Non-pigmented ciliary epithelial cell (primary cell): ENCODE measurements at regions not wholly inside any gene's neighbourhood (a gene's known extent, or its start where the extent isn't known, plus 50 kb on each side); places are given as distances from the start of the nearest gene placed in this dataset.
"Not testable (repeated sequence)": the region's sequence is repeated elsewhere in the genome, so short reads cannot be mapped to it uniquely, and the experiment has no call there.

Experiments
- DNase-seq: peaks from one replicate; pipeline ENCODE4 v3.0.0-alpha.2; 2010; ENCODE audit warnings: low read depth

GRCh38 chr1:81217058-81217457 is 583.7 kb upstream of the ADGRL2 start:
- DNase-seq = no peak

DNA sequence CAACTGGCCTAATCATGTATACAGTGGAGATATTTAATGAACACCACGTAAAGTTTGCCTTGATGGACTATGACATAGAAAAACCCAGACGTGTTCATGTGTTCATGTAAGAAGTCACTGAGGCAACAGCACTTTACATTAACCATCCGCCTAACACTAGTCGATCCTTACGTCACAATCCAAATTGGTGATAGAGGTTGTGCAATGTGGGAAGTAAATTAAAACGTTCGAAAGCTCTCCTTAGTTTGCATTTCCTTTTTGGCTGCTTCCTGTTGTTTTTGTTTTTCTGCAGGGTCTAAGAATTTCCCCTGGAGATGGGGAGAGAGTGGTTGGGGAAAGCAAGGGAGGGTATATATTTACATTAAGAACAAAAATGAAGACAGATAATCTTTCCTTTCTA is 587.5 kb upstream of the ADGRL2 start:
- DNase-seq = no peak

- DNase-seq = no peak
These were observed 591.3 kb upstream of the ADGRL2 start for GRCh38 chr1:81209461-81209860.

DNA sequence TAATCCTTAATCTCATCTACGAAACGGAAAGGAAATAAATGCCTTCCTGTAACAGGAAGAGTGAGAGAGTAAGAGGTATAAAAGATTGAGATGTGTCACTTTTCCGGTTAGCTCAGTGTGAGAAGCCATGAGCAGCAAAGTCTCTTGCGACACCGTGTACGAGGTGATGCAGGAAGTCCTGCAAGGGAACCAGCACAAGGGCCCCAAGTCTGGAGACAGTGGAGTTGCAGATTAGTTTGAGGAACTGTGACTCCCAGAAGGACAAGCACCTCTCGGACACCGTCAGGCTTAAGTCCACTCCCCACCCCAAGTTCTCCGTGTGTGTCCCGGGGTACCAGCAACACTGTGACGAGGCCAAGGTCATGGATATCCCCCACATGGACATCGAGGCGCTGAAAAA is 592.3 kb upstream of the ADGRL2 start:
- DNase-seq = no peak

- no peak for DNase-seq
These were observed 594.8 kb upstream of the ADGRL2 start for GRCh38 chr1:81205956-81206355.

GRCh38 chr1:81201779-81202178 is 599.0 kb upstream of the ADGRL2 start:
- DNase-seq = no peak

DNA sequence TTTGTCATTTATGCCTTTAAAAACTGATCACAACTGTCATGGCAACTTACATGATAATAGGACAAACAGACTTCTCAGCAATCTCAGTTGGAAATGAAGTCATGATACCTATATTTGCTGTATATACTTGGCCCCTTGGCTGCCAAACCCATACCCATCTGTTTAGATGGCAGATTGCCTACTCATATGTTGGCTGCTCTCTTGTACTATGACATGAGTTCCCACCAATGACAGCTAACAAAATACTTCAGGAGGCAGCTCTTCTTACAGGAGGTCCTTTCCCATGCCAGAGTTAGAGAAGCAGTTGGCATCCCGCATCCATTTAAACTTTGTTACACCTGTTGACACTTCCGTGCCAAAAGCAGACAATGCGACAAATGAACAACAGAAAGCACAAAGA is 603.1 kb upstream of the ADGRL2 start:
- no peak for DNase-seq

DNA sequence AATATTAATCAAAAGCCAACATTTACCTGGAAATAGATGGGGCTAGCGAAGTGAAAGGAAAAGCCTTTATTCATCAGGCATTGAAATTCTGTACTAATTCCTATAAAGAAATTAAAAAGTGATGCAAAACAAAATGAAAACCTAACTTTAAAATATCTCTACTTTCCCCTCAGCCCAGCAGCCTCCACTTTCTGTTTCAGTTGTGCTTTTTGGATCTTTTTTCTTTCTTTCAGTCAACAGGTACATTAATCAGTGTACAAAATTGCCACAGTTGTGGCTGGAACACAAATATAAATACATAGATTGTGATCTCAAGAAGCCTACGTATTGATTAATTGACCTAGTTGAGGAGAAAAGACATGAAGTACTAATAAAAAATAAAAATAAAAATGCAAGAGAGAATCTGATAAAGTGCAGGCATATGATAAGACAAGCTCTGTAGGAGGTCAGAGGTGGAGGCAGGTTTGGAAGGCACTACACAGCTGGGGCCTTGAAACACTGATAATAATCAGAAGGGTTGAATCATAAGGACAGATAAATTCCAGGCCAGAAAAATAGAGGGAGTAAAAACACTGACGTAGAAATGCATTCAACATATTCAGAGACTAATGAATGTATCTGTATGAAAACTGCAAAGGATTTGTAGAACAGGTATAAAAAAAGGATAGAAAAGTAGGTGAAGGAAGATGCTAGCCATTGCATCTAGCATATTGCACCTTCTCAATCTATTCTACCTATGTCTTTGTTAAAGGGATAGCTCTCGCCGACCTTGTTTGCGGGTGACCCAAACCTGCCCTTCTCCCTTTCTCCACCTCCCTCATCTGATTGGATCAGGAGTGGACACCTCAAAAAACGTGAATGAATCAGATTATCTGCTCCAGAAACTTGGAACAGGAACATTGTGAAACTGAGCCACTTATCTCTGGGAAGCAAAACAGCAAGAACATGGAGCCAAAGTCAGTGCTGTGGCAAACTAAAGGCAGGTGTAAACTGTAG is 607.8 kb upstream of the ADGRL2 start:
- no peak for DNase-seq

DNA sequence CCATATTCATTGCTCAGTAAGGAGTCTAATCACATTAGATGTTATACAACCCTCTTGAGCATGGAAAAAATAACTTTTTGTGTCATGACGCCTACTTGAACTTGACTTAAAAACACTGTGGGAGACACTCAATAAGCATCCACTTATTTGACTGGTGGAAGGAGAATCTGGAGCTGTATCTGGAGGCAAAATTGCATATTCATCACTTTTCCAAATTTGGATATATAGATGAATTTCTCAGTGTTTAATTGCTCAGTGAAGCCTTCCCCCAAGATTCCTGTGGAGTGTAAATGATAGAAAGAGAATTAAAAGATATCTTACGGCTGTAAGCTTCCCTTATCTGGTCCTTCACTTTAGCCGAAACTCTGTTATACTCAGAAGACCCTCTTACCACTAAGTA is 610.7 kb upstream of the ADGRL2 start:
- DNase-seq = no peak

DNA sequence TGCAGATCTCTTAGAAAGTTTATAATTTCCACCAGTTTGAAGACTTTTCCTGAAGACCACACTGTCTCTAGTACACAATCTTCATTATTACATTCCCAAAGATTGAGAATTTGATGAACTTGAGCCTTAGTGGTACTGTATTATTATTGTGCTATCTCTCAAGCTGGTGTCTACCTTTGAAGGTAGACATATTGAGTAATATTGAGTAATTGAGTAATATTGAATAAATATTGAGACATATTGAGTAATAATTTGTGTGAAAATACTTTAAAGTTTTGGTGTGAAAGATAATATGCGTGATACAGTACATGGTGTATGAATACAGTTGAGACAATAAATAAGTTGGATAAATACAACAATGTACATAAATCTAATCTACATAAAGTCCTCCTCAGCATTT is 613.1 kb upstream of the ADGRL2 start:
- DNase-seq = no peak

- no peak for DNase-seq
These were observed 614.5 kb upstream of the ADGRL2 start for GRCh38 chr1:81186261-81186660.

DNA sequence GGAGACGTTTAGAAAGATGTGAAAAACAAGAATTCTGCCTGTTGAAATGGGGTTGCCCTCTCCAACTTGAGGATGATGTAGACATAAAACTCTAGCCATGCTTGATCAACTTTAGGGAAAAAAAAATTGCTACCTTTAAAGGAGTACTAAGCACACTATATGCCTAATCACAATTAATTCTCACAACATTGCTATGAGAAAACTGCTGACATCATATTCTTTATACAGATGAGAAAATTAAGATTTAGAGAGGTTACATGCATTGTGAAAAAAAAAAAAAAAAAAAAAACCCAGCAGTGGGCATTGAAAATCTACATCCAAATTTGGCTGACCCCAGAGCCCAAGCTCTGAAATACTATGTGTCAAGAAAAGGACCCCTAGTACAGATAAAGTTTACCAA is 617.2 kb upstream of the ADGRL2 start:
- no peak for DNase-seq

- DNase-seq = no peak
These were observed 617.7 kb upstream of the ADGRL2 start for GRCh38 chr1:81183051-81183450.

GRCh38 chr1:81179242-81179641 is 621.5 kb upstream of the ADGRL2 start:
- DNase-seq = peak; percentile 76

DNA sequence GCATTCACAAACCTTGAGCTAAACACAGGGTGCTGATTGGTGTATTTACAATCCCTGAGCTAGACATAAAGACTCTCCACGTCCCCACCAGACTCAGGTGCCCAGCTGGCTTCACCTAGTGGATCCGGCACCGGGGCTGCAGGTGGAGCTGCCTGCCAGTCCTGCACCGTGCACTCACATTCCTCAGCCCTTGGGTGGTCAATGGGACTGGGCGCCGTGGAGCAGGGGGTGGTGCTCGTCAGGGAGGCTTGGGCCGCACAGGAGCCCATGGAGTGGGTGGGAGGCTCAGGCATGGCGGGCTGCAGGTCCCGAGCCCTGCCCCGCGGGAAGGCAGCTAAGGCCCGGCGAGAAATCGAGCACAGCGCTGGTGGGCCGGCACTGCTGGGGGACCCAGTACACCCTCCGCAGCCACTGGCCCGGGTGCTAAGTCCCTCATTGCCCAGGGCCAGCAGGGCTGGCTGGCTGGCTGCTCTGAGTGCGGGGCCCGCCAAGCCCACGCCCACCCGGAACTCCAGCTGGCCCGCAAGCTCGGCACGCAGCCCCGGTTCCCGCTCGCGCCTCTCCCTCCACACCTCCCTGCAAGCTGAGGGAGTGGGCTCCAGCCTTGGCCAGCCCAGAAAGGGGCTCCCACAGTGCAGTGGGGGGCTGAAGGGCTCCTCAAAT is 622.2 kb upstream of the ADGRL2 start:
- not testable (repeated sequence) for DNase-seq

DNA sequence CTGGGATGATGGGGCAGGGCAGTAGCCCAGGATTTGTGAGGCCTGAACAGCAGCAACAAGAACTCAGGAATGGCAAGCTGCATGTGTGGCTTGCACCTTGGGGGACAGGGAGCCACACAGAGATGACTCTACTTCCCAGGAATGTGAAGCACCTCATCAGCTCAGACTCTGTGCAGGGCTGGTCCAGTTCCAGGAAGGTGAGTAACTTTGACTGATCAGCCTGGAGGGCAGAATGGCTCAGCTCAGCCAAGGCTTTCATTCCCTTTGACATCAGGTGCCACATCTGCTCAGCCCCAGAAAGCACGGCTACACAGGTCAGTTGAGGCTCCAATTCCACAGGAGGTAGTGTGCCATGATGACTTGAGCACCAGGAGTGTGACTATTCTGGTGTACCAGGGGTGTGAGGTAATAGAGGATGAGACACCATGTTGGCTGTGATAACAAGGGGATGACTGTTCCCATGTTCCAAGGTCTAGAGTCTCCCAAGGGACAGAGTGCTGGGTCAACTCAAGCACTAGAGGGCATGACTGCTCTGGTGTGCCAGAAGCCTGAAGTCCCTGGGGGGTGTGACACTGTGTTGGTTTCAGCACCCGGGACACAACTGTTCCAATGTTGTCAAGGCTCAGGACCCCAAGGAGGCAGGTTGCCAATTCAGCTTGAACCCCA is 625.8 kb upstream of the ADGRL2 start:
- DNase-seq = peak; percentile 44

- DNase-seq = no peak
These were observed 626.7 kb upstream of the ADGRL2 start for GRCh38 chr1:81174052-81174451.

GRCh38 chr1:81172483-81172882 is 628.3 kb upstream of the ADGRL2 start:
- DNase-seq = no peak

GRCh38 chr1:81170721-81171120 is 630.0 kb upstream of the ADGRL2 start:
- DNase-seq = no peak

GRCh38 chr1:81165963-81166362 is 634.8 kb upstream of the ADGRL2 start:
- DNase-seq = no peak

DNA sequence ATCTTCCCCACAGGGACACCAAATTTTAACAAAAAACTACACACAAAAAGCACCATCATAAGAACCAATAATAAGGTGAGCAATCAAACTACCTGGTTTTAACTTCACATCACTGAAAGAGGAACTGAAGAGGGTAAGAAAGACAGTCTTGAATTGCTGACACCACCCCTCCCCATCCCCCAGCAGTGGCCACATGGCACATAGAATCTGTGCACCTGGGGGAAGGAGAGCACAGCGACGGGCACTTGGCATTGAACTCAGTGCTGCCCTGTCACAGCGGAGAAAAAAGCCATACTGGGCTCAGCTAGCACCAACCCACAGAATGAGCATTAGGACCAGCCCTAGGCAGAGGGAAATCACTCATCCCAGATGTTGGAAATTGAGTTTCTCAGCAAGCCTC is 640.0 kb upstream of the ADGRL2 start:
- DNase-seq = no peak

DNA sequence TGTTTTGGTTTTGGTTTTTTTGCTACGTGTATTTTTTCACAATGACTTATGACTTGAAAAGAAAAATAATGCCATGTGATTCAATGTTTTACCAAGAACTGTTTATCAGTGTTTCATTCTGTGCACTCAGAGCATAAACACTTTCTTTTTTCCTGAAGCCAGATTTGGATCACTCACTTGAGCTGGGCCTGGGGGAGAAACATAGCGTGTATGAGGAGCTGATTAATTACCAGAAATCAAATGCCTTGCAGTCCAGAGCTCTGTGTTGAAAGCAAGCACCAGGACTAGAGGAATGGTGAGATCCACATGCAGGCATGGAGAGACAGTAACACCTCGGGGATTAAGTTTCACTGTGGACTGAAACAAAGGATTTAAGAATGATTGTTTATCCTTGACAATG is 642.1 kb upstream of the ADGRL2 start:
- DNase-seq = no peak

- DNase-seq = no peak
These were observed 643.0 kb upstream of the ADGRL2 start for GRCh38 chr1:81157686-81158085.
